ENCODE measurements at regions not wholly inside any gene's neighbourhood (a gene's known extent, or its start where the extent isn't known, plus 50 kb on each side); places are given as distances from the start of the nearest gene placed in this dataset.

DNA sequence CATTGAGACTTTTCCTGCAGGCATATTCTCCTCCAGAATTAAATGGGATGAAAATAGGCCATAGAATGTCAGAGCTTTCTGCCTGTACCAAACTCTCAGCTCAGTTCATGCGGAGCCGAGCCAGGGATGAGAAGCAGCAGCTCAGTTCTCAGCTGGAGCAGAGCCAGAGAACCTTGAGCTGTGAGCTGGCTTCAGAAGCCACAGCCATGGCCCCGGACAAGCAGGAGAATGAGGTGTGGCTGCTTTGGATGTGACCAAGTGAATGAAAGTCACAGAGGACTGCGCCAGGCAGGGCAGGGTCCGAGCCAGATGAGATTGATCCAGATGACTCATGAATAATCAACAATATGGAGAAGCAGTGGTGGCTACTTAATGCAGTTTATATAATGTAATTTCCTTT, 633.8 kb downstream of the NCAM2 start:
- H3K27me3 Mint-ChIP-seq: no peaks in the 10 kb centered on the region
- Histone ChIP-seq H3K4me3 (ENCODE audit: low read length) (no peak overlapping the region), H3K9me3 (ENCODE audit: control insufficient read depth in 1 of 2, insufficient read depth in 1 of 2, low read length in 2 of 2) (peaks cover 5 to 8% of the 10 kb centered on the region in 2 experiments), H3K27me3 (ENCODE audit: control insufficient read depth in 1 of 2, insufficient read depth in 2 of 2, low read length in 2 of 2) (no peaks in the 10 kb centered on the region), H3K4me1 (ENCODE audit: insufficient read depth, low read length) (no peaks in the 10 kb centered on the region), H3K27ac (ENCODE audit: low read depth in 1 of 2, low read length in 2 of 2) (no peak overlapping the region), H3K36me3 (ENCODE audit: insufficient read depth, low read length) (no peaks in the 10 kb centered on the region)
- intact Hi-C loops (cut with DNase I, micrococcal nuclease): no loop called here
- no peaks in the 10 kb centered on the region for H3K4me1 Mint-ChIP-seq (ENCODE audit: low read depth)
- peaks cover 13% of the 10 kb centered on the region for H3K9me3 Mint-ChIP-seq
- DNase-seq (peak in 1 of 14 experiments; percentile 4), ATAC-seq (ENCODE audit: poor library complexity) (no peak)
- POLR2A ChIA-PET: no interaction called here
- CTCF ChIA-PET: no interaction called here
- TF ChIP-seq, protein P1, sequence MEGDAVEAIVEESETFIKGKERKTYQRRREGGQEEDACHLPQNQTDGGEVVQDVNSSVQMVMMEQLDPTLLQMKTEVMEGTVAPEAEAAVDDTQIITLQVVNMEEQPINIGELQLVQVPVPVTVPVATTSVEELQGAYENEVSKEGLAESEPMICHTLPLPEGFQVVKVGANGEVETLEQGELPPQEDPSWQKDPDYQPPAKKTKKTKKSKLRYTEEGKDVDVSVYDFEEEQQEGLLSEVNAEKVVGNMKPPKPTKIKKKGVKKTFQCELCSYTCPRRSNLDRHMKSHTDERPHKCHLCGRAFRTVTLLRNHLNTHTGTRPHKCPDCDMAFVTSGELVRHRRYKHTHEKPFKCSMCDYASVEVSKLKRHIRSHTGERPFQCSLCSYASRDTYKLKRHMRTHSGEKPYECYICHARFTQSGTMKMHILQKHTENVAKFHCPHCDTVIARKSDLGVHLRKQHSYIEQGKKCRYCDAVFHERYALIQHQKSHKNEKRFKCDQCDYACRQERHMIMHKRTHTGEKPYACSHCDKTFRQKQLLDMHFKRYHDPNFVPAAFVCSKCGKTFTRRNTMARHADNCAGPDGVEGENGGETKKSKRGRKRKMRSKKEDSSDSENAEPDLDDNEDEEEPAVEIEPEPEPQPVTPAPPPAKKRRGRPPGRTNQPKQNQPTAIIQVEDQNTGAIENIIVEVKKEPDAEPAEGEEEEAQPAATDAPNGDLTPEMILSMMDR (IDR thresholded peaks at IDR 0.05): no peak
- no peaks in the 10 kb centered on the region for H3K36me3 Mint-ChIP-seq (ENCODE audit: low read depth)
- no peak overlapping the region for H3K4me3 Mint-ChIP-seq
- no peak overlapping the region for H3K27ac Mint-ChIP-seq

DNA sequence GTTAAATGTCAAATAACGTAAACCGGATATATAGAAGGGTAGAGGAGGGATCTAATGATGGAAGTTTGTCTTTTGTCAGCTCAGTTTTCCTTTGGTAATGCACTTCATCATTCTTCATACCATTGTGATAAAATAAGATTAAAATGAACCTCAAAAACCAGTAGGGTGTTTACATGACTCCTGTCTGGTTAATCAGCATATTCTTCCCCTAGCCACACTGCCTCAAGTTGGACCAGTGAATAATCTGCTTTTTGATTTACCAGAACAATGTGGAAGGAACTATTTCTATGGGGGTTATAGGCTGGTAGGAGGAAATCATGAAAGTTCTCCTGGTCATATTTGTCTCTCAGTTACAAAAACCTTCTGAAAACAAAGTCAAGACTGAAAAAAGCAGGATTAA, 634.7 kb downstream of the NCAM2 start:
- TF ChIP-seq, protein P1 (IDR thresholded peaks at IDR 0.05): no peak
- H3K27ac Mint-ChIP-seq: no peak overlapping the region
- H3K36me3 Mint-ChIP-seq (ENCODE audit: low read depth): no peaks in the 10 kb centered on the region
- H3K4me3 Mint-ChIP-seq: no peak overlapping the region
- Histone ChIP-seq H3K9me3 (ENCODE audit: control insufficient read depth in 1 of 2, insufficient read depth in 1 of 2, low read length in 2 of 2) (peaks cover 5 to 8% of the 10 kb centered on the region in 2 experiments), H3K27me3 (ENCODE audit: control insufficient read depth in 1 of 2, insufficient read depth in 2 of 2, low read length in 2 of 2) (no peaks in the 10 kb centered on the region), H3K4me3 (ENCODE audit: low read length) (no peak overlapping the region), H3K36me3 (ENCODE audit: insufficient read depth, low read length) (no peaks in the 10 kb centered on the region), H3K4me1 (ENCODE audit: insufficient read depth, low read length) (no peaks in the 10 kb centered on the region), H3K27ac (ENCODE audit: low read depth in 1 of 2, low read length in 2 of 2) (no peak overlapping the region)
- intact Hi-C loops (cut with DNase I, micrococcal nuclease): no loop called here
- POLR2A ChIA-PET: no interaction called here
- CTCF ChIA-PET: no interaction called here
- H3K9me3 Mint-ChIP-seq: peaks cover 11% of the 10 kb centered on the region
- H3K27me3 Mint-ChIP-seq: no peaks in the 10 kb centered on the region
- DNase-seq (no peak), ATAC-seq (ENCODE audit: poor library complexity) (no peak)
- no peaks in the 10 kb centered on the region for H3K4me1 Mint-ChIP-seq (ENCODE audit: low read depth)

DNA sequence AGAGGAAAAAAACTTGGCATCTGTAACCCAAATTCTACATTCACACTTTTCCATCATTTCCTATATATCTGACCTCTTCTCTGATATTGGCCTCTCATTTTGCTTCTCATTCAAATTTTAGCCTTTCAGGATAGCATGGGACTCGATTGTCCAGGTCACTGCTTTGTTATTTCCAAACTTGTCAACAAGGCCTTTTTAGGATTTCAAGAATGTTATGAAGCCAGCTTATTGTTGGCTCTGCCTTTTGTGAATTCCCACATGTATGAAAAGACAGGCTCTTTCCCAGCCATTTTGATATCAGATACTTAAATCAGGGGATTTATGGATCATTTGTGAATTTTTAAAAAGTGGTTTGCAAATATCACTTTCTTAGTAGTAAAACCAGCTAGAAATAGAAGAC, 663.5 kb downstream of the NCAM2 start:
- no peak for ATAC-seq (ENCODE audit: poor library complexity)
- H3K36me3 Mint-ChIP-seq (ENCODE audit: low read depth): no peaks in the 10 kb centered on the region
- DNase-seq: no peak
- H3K27me3 Mint-ChIP-seq: no peaks in the 10 kb centered on the region
- ChIA-PET CTCF (no interaction called here), POLR2A (no interaction called here)
- Histone ChIP-seq H3K4me1 (ENCODE audit: insufficient read depth, low read length) (no peaks in the 10 kb centered on the region), H3K4me3 (ENCODE audit: low read length) (no peak overlapping the region), H3K27me3 (ENCODE audit: control insufficient read depth in 1 of 2, insufficient read depth in 2 of 2, low read length in 2 of 2) (no peaks in the 10 kb centered on the region), H3K27ac (ENCODE audit: low read depth in 1 of 2, low read length in 2 of 2) (no peak overlapping the region), H3K9me3 (ENCODE audit: control insufficient read depth in 1 of 2, insufficient read depth in 1 of 2, low read length in 2 of 2) (no peaks in the 10 kb centered on the region), H3K36me3 (ENCODE audit: insufficient read depth, low read length) (no peaks in the 10 kb centered on the region)
- H3K4me1 Mint-ChIP-seq (ENCODE audit: low read depth): no peaks in the 10 kb centered on the region
- TF ChIP-seq, protein P1 (IDR thresholded peaks at IDR 0.05): no peak
- intact Hi-C loops (cut with DNase I, micrococcal nuclease): no loop called here
- no peak overlapping the region for H3K27ac Mint-ChIP-seq
- H3K9me3 Mint-ChIP-seq: peaks cover 7% of the 10 kb centered on the region
- H3K4me3 Mint-ChIP-seq: no peak overlapping the region

All from CD4-positive, alpha-beta T cell (primary cell).